ENCODE measurements at regions not wholly inside any gene's neighbourhood (a gene's known extent, or its start where the extent isn't known, plus 50 kb on each side); places are given as distances from the start of the nearest gene placed in this dataset.

GRCh38 chr1:30323841-30324240 lies 399.5 kb downstream of the MATN1 start:
- no peaks in the 10 kb centered on the region for H3K9me3 Mint-ChIP-seq
- H3K4me3 Mint-ChIP-seq, result no peak overlapping the region
- H3K27ac Mint-ChIP-seq, result no peak overlapping the region
- H3K4me1 Mint-ChIP-seq, result no peaks in the 10 kb centered on the region
- H3K36me3 Mint-ChIP-seq, result no peaks in the 10 kb centered on the region
- no peak for ATAC-seq (ENCODE audit: low read depth)
- peaks cover 15% of the 10 kb centered on the region for H3K27me3 Mint-ChIP-seq
- no peak for DNase-seq (ENCODE audit: low spot score in 2 of 2)

GRCh38 chr1:30323352-30323751 lies 400.0 kb downstream of the MATN1 start:
- no peak for ATAC-seq (ENCODE audit: low read depth)
- Mint-ChIP-seq H3K4me1 (no peaks in the 10 kb centered on the region), H3K27me3 (peaks cover 12% of the 10 kb centered on the region), H3K4me3 (no peak overlapping the region), H3K36me3 (no peaks in the 10 kb centered on the region), H3K9me3 (no peaks in the 10 kb centered on the region), H3K27ac (no peak overlapping the region)
- DNase-seq (ENCODE audit: low spot score in 2 of 2), result no peak

- Mint-ChIP-seq H3K4me1 (no peaks in the 10 kb centered on the region), H3K4me3 (no peak overlapping the region), H3K36me3 (no peaks in the 10 kb centered on the region), H3K27me3 (peaks cover 12% of the 10 kb centered on the region), H3K27ac (no peak overlapping the region), H3K9me3 (no peaks in the 10 kb centered on the region)
- ATAC-seq (ENCODE audit: low read depth) (no peak), DNase-seq (ENCODE audit: low spot score in 2 of 2) (no peak)
These were observed 400.5 kb downstream of the MATN1 start for GRCh38 chr1:30322859-30323257.

DNA sequence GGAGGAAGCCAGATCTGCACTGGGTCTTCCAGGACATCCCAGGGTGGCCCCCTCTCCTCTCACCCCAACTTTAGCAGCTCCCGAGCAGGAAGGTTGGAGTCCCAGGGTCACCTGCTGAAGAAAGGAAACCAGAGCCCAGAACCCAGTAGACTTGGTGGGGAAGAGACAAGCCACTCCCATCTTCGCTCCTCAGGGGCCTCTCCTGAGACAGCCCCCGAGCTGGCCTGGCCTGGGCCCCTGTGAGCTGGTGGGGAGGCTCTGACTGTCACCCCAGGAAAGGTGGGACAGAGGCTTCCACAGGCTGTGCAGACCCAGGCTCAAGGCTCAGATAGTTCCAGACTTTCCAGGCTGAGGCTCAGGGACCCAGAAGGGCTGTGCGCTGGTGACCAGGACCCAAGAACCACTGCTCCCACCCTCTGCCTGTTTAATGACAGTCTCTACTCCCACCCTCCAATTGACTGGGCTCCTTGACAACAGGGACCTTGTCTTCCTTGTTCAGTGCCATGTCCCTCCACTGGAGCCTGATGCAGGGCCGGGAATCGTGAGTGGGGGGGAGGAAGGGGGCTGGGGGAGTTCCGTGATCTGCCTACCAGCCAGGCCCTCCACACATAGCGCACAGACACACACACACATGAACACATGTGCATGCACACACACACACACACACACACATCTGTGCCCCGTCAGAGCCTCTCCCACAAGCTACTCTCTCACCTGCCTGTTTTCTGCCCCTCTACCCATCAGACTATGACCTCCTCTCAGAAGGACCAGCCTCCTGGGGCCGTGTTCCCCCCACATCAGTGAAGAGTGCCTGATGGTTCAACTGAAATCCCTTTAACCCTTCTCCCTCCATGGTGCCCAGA lies 401.2 kb downstream of the MATN1 start:
- Mint-ChIP-seq H3K27me3 (peaks cover 12% of the 10 kb centered on the region), H3K27ac (no peak overlapping the region), H3K4me3 (no peak overlapping the region), H3K9me3 (no peaks in the 10 kb centered on the region), H3K4me1 (no peaks in the 10 kb centered on the region), H3K36me3 (no peaks in the 10 kb centered on the region)
- ATAC-seq (ENCODE audit: low read depth), result no peak
- no peak for DNase-seq (ENCODE audit: low spot score in 2 of 2)

DNA sequence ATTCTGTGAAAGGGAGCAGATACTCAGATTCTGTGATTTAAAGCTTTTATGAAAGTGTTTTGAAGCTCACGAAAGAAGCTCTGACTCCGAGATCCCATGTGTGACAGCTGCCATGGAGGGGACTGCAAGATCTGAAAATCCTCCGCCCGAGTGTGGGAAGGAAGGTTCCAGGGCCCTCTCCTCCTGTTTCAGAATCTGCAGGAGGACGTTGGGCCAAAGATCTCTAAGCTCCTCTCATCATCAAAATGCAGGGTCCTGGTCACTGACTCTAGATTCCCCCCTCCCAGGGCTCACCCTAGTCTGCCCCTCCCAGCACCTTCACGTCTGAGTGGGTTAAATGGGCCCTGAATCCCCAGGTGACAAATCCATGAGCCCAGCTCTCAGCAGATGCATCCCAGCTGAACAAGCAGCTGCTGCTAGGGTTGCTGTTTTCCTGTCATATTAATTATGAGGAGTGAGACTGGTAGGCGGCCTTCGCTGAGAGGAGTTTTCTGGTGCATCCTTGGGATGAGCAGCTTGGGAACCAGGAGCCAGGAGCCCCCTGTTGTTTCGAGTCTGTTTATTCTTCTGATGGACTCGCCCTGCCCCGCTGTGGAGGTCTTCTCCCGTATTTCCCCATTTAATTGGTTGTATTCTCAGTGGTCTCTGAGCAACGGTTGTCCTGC lies 402.0 kb downstream of the MATN1 start:
- DNase-seq (ENCODE audit: low spot score in 2 of 2), result no peak
- Mint-ChIP-seq H3K27me3 (peaks cover 12% of the 10 kb centered on the region), H3K9me3 (no peaks in the 10 kb centered on the region), H3K4me3 (no peak overlapping the region), H3K27ac (no peak overlapping the region), H3K4me1 (no peaks in the 10 kb centered on the region), H3K36me3 (no peaks in the 10 kb centered on the region)
- no peak for ATAC-seq (ENCODE audit: low read depth)

- no peak overlapping the region for H3K4me3 Mint-ChIP-seq
- H3K9me3 Mint-ChIP-seq, result no peaks in the 10 kb centered on the region
- ATAC-seq (ENCODE audit: low read depth), result no peak
- H3K27ac Mint-ChIP-seq, result no peak overlapping the region
- H3K27me3 Mint-ChIP-seq, result peaks cover 12% of the 10 kb centered on the region
- no peak for DNase-seq (ENCODE audit: low spot score in 2 of 2)
- H3K4me1 Mint-ChIP-seq, result no peaks in the 10 kb centered on the region
- no peaks in the 10 kb centered on the region for H3K36me3 Mint-ChIP-seq
These were observed 402.8 kb downstream of the MATN1 start for GRCh38 chr1:30320581-30320890.

DNA sequence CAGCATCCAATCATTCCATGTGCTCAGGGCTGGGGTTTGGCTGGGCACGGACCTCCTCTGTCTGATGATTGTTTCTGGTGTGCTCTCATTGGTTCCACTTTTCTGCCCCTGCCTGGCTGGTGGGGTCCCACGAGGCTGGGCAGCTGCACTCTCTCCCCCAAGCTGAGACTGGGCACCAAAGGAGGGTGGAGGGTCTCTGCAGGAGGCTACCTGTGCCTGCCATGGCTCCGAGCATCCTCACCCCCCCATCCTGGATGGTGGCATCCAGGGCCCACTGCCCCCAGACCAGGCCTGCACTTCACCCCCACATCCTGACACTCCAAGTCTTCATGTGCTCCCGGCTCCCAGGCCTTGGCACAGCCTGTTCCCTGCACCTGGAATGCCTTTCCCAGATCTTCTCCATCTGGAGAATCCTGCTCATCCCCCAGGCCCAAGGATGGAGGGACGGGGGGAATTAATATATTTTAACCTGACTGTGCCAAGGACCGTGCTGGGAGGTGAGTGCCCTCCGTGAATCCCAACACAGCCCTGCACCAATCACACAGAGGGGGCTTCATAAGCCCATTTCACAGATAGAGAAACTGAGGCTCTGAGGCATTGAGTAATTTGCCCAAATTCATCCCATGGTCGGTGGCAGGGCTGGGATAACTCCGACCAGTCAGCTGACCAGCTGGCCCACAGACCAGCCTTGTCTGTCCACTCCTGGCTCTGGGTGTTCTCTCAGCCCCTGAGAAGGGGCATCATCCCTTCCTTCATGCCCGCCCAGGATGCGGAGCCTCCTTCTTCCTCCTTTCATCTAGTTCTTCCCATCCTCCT lies 403.4 kb downstream of the MATN1 start:
- Mint-ChIP-seq H3K9me3 (no peaks in the 10 kb centered on the region), H3K36me3 (no peaks in the 10 kb centered on the region), H3K27me3 (peaks cover 12% of the 10 kb centered on the region), H3K4me3 (no peak overlapping the region), H3K4me1 (no peaks in the 10 kb centered on the region), H3K27ac (no peak overlapping the region)
- ATAC-seq (ENCODE audit: low read depth), result no peak
- no peak for DNase-seq (ENCODE audit: low spot score in 2 of 2)

- Mint-ChIP-seq H3K27ac (no peak overlapping the region), H3K36me3 (no peaks in the 10 kb centered on the region), H3K9me3 (no peaks in the 10 kb centered on the region), H3K27me3 (peaks cover 13% of the 10 kb centered on the region), H3K4me1 (peaks cover 2% of the 10 kb centered on the region), H3K4me3 (no peak overlapping the region)
- ATAC-seq (ENCODE audit: low read depth), result no peak
- no peak for DNase-seq (ENCODE audit: low spot score in 2 of 2)
These were observed 404.3 kb downstream of the MATN1 start for GRCh38 chr1:30318864-30319718.

DNA sequence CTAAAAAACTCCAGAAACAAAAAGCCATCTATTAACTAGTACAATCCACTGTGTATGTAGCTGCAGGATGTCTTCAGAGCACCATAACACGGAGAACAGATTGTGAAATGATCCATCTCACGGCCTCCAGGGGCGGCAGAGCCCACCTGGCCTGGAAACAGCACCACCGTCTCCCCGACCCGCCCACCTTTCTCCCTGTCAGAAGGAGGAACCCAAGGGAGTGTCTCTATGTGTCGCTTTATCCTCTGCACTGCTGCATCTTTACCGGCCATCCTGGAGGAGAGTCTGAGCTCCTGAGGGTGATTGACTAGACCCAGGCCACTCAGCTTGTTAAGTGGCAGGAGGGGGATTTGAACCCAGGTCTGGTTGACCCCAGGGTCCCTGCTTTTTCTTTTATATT lies 405.0 kb downstream of the MATN1 start:
- no peak overlapping the region for H3K4me3 Mint-ChIP-seq
- H3K27me3 Mint-ChIP-seq, result peaks cover 13% of the 10 kb centered on the region
- no peak overlapping the region for H3K27ac Mint-ChIP-seq
- ATAC-seq (ENCODE audit: low read depth) (no peak), DNase-seq (ENCODE audit: low spot score in 2 of 2) (no peak)
- no peaks in the 10 kb centered on the region for H3K36me3 Mint-ChIP-seq
- H3K9me3 Mint-ChIP-seq, result no peaks in the 10 kb centered on the region
- H3K4me1 Mint-ChIP-seq, result peaks cover 2% of the 10 kb centered on the region

- Mint-ChIP-seq H3K4me3 (no peak overlapping the region), H3K4me1 (peaks cover 2% of the 10 kb centered on the region), H3K9me3 (no peaks in the 10 kb centered on the region), H3K36me3 (no peaks in the 10 kb centered on the region), H3K27me3 (peaks cover 13% of the 10 kb centered on the region), H3K27ac (no peak overlapping the region)
- DNase-seq (ENCODE audit: low spot score in 2 of 2) (no peak), ATAC-seq (ENCODE audit: low read depth) (no peak)
These were observed 405.5 kb downstream of the MATN1 start for GRCh38 chr1:30317921-30318320.

GRCh38 chr1:30316056-30316455 lies 407.3 kb downstream of the MATN1 start:
- Mint-ChIP-seq H3K36me3 (no peaks in the 10 kb centered on the region), H3K4me1 (peaks cover 2% of the 10 kb centered on the region), H3K4me3 (no peak overlapping the region), H3K27me3 (peaks cover 14% of the 10 kb centered on the region), H3K9me3 (no peaks in the 10 kb centered on the region), H3K27ac (no peak overlapping the region)
- ATAC-seq (ENCODE audit: low read depth) (no peak), DNase-seq (ENCODE audit: low spot score in 2 of 2) (no peak)

DNA sequence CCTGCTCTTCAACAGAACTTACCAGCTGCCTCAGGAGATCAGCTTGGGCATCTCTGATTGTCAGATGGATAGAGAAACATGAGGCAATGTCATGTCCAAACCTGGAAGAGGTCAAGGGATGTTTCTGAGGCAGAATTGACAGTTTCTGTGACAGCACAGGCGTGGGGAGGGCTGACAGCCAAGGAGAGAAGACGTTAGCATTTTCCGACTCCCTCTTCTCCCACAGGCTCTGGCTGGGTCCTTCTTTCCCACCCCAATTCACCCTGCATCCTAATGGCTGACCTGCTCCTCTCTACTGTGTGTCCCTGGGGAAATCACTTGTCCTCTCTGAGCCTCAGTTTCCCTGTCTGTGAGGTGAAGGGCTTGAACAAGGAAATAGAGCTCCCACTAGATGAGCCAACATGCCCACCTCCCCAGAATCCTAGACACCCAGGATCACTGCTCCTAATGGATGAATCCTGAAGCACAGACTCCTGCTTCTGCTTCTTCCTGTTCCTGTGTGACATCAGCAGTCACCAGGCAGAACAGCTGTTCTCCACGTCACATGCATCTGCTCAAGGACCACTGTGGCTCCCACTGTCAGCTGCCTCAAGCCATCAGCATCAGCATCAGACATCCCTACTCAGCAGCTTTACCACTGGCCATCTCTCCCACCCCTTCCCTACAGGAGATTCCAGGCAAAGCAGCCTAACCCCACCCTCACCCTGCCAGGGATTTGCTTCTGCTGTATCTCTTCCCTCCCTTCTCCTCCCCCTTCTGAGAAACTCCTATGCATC lies 408.0 kb downstream of the MATN1 start:
- ATAC-seq (ENCODE audit: low read depth), result no peak
- H3K27ac Mint-ChIP-seq, result no peak overlapping the region
- H3K36me3 Mint-ChIP-seq, result no peaks in the 10 kb centered on the region
- H3K4me1 Mint-ChIP-seq, result peaks cover 2% of the 10 kb centered on the region
- peaks cover 16% of the 10 kb centered on the region for H3K27me3 Mint-ChIP-seq
- no peak overlapping the region for H3K4me3 Mint-ChIP-seq
- no peak for DNase-seq (ENCODE audit: low spot score in 2 of 2)
- H3K9me3 Mint-ChIP-seq, result no peaks in the 10 kb centered on the region

DNA sequence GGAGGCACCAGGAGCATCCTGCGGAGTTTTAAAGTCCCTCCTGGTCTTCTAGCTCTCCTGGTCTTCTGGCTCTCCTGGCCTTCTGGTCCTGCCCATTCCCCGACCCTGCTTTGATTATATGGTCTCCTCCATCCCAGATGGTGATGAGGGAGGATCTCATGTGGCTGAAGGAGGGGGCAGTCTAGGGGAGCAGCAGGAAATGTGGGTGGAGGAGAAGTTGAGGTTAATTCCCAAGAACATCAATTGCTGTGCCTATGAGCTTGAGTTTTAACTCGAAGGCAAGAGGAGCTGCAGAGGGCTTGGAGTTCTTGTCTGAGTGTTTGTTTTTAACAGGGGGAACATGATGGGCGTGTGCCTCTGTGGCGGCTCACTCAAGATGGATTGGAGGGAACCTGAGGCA lies 408.8 kb downstream of the MATN1 start:
- Mint-ChIP-seq H3K4me3 (no peak overlapping the region), H3K27ac (no peak overlapping the region), H3K4me1 (peaks cover 2% of the 10 kb centered on the region), H3K27me3 (peaks cover 11% of the 10 kb centered on the region), H3K36me3 (no peaks in the 10 kb centered on the region), H3K9me3 (no peaks in the 10 kb centered on the region)
- ATAC-seq (ENCODE audit: low read depth), result no peak
- DNase-seq (ENCODE audit: low spot score in 2 of 2), result no peak

Measured in memory B cell (primary cell).